ENCODE measurements at regions not wholly inside any gene's neighbourhood (a gene's known extent, or its start where the extent isn't known, plus 50 kb on each side); places are given as distances from the start of the nearest gene placed in this dataset.

- no peaks in the 10 kb centered on the region for H3K4me1 ChIP-seq (ENCODE audit: control insufficient read depth, insufficient read depth, low read length)
- no peak overlapping the region for H3K27ac ChIP-seq (ENCODE audit: low read length)
- TF ChIP-seq TCF7L2 (IDR thresholded peaks at IDR 0.05; ENCODE audit: low read depth, low read length) (no peak), POLR2AphosphoS5 (IDR thresholded peaks at IDR 0.05; ENCODE audit: low read depth, low read length) (no peak), SIN3A (IDR thresholded peaks at IDR 0.05; ENCODE audit: borderline replicate concordance, insufficient read depth, low read depth, low read length) (no peak), CTCF (IDR thresholded peaks at IDR 0.05) (no peak)
- TF ChIP-seq, protein P1, sequence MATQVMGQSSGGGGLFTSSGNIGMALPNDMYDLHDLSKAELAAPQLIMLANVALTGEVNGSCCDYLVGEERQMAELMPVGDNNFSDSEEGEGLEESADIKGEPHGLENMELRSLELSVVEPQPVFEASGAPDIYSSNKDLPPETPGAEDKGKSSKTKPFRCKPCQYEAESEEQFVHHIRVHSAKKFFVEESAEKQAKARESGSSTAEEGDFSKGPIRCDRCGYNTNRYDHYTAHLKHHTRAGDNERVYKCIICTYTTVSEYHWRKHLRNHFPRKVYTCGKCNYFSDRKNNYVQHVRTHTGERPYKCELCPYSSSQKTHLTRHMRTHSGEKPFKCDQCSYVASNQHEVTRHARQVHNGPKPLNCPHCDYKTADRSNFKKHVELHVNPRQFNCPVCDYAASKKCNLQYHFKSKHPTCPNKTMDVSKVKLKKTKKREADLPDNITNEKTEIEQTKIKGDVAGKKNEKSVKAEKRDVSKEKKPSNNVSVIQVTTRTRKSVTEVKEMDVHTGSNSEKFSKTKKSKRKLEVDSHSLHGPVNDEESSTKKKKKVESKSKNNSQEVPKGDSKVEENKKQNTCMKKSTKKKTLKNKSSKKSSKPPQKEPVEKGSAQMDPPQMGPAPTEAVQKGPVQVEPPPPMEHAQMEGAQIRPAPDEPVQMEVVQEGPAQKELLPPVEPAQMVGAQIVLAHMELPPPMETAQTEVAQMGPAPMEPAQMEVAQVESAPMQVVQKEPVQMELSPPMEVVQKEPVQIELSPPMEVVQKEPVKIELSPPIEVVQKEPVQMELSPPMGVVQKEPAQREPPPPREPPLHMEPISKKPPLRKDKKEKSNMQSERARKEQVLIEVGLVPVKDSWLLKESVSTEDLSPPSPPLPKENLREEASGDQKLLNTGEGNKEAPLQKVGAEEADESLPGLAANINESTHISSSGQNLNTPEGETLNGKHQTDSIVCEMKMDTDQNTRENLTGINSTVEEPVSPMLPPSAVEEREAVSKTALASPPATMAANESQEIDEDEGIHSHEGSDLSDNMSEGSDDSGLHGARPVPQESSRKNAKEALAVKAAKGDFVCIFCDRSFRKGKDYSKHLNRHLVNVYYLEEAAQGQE (IDR thresholded peaks at IDR 0.05; ENCODE audit: insufficient read depth in 1 of 2, low read depth in 2 of 2, low read length in 1 of 2): no peak
- DNase-seq (ENCODE audit: low read depth, low spot score) (no peak), ATAC-seq (no peak)
- no peaks in the 10 kb centered on the region for H3K9me3 ChIP-seq (ENCODE audit: control insufficient read depth, insufficient read depth, low read depth, low read length)
- ChIA-PET CTCF (no interaction called here), POLR2A (no interaction called here)
- no TSS peak for BruUV-seq (replicated peaks)
- H3K27me3 ChIP-seq (ENCODE audit: control insufficient read depth, insufficient read depth, low read length): no peaks in the 10 kb centered on the region
- intact Hi-C loops (cut with micrococcal nuclease; ENCODE audit: unreplicated experiment) (no loop called here), in situ Hi-C loops (cut with HindIII; ENCODE audit: low pct_unique_long_range_greater_than_20kb, low sequenced_read_pairs) (no loop called here)
- no peaks in the 10 kb centered on the region for H3K36me3 ChIP-seq (ENCODE audit: control insufficient read depth, insufficient read depth, low read length)
- H3K4me3 ChIP-seq (ENCODE audit: low read depth in 2 of 2, low read length in 2 of 2): no peak overlapping the region
Observed at GRCh38 chr3:166455744-166456143, 618.5 kb upstream of the BCHE start.

- TF ChIP-seq CTCF (IDR thresholded peaks at IDR 0.05) (no peak), TCF7L2 (IDR thresholded peaks at IDR 0.05; ENCODE audit: low read depth, low read length) (no peak), POLR2AphosphoS5 (IDR thresholded peaks at IDR 0.05; ENCODE audit: low read depth, low read length) (no peak)
- TF ChIP-seq, protein P1 (IDR thresholded peaks at IDR 0.05; ENCODE audit: insufficient read depth in 1 of 2, low read depth in 2 of 2, low read length in 1 of 2): no peak
- ATAC-seq: no peak
- no peaks in the 10 kb centered on the region for H3K4me1 ChIP-seq (ENCODE audit: control insufficient read depth, insufficient read depth, low read length)
- intact Hi-C loops (cut with micrococcal nuclease; ENCODE audit: unreplicated experiment) (no loop called here), in situ Hi-C loops (cut with HindIII; ENCODE audit: low pct_unique_long_range_greater_than_20kb, low sequenced_read_pairs) (no loop called here)
- BruUV-seq (replicated peaks): no TSS peak
- no peak overlapping the region for H3K27ac ChIP-seq (ENCODE audit: low read length)
- H3K36me3 ChIP-seq (ENCODE audit: control insufficient read depth, insufficient read depth, low read length): no peaks in the 10 kb centered on the region
- CTCF ChIA-PET: no interaction called here
- POLR2A ChIA-PET: no interaction called here
- H3K4me3 ChIP-seq (ENCODE audit: low read depth in 2 of 2, low read length in 2 of 2): no peak overlapping the region
- no peak for DNase-seq (ENCODE audit: low read depth, low spot score)
- no peaks in the 10 kb centered on the region for H3K9me3 ChIP-seq (ENCODE audit: control insufficient read depth, insufficient read depth, low read depth, low read length)
- H3K27me3 ChIP-seq (ENCODE audit: control insufficient read depth, insufficient read depth, low read length): no peaks in the 10 kb centered on the region
Observed at GRCh38 chr3:166453478-166453877, 616.3 kb upstream of the BCHE start.
